ENCODE measurements at regions not wholly inside any gene's neighbourhood (a gene's known extent, or its start where the extent isn't known, plus 50 kb on each side); places are given as distances from the start of the nearest gene placed in this dataset.

DNA sequence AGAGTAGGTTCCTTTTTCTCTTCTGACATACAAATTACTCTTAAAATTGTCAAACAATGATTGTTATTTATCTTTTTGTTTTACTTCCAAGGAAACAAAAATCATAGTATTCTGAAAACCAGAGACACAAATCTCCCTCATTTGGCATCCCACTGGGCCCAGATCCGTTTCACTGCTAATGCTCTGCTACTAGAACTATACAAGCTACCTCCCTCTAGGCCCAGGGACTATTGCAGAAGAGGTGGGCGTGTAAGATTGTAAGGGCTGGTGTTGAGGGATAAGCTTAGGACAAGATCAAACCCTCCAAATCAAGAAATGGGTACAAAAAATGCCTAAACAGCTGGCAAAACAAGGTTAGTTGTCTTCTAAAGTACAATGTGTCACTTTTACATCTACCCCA is 928.9 kb upstream of the CDH10 start:
- no peak for TF ChIP-seq CTCF (IDR thresholded peaks at IDR 0.05; ENCODE audit: extremely low read depth, missing control alignments)
- no peak for DNase-seq (ENCODE audit: low spot score)

DNA sequence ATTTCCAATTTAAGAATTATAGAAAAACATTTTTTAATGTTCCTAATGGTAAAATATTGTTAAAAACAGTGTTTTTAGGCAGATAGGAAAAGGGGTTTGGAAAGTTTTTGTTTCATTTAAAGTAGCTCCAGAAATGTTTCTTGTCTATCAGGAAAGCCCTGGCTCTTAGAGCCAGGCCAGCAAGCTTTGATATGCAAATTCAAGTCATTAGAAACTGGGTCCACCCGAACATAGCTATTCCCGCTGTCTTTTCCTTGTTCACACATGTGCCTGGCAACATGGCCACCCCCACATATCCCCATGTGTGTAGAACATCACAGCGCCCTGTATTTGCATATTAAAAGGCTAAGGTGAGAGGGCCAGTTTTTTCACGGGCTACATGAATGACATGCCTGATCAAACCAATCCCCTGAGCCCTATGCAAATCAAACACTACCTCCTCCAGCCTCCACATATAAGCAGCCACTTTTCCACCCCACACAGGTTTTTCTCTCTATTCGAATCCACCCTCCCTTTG is 925.3 kb upstream of the CDH10 start:
- no peak for TF ChIP-seq CTCF (IDR thresholded peaks at IDR 0.05; ENCODE audit: extremely low read depth, missing control alignments)
- no peak for DNase-seq (ENCODE audit: low spot score)

DNA sequence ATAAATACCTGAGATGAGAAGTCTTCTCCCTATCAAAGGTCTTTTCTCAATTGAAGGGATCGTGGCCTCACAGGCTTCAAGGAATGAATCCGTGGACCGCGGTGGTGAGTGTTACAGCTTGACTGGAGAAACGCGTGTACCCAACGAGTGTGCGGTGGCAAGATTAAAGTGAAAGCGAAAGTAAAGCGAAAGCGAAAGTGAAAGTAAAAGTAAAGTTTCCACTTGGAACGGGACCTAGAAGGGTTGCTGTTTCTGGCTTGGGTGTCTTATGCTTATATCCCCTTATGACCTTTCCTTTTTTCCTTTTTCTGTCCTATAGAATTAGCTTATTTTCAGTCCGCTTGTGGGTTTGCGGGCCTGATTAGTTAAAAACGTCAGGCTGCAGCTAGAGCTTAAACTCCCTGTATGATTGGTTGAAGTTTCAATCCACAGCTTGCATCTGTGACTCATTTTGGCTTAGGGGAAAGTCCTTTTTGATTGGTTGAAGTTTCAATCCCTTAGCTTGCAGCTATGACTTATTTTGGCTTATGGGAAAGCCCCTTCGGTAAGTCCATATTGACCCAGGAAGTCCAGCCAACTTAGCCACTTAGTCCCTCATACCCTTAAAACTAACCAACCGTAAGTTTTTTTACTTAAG is 924.3 kb upstream of the CDH10 start:
- no peak for TF ChIP-seq CTCF (IDR thresholded peaks at IDR 0.05; ENCODE audit: extremely low read depth, missing control alignments)
- DNase-seq (ENCODE audit: low spot score) = no peak

DNA sequence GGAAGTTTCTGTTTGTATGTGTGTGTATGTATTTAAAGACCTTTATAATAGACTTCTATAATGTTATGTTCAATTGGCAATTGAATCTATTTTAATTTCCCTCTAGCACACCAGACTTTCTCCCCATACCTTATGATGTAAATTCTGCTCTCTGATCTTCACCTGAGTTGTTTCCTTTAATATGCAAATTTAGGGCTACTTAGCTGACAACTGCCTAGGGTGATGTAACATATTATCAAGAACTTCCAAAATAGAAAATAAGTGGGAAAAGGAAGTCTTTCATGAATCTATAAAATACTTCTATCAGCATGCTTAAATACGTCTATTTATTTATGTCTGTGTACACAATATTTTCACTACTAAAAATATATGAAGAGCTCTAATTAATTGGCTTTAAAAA is 923.5 kb upstream of the CDH10 start:
- TF ChIP-seq CTCF (IDR thresholded peaks at IDR 0.05; ENCODE audit: extremely low read depth, missing control alignments) = no peak
- no peak for DNase-seq (ENCODE audit: low spot score)

DNA sequence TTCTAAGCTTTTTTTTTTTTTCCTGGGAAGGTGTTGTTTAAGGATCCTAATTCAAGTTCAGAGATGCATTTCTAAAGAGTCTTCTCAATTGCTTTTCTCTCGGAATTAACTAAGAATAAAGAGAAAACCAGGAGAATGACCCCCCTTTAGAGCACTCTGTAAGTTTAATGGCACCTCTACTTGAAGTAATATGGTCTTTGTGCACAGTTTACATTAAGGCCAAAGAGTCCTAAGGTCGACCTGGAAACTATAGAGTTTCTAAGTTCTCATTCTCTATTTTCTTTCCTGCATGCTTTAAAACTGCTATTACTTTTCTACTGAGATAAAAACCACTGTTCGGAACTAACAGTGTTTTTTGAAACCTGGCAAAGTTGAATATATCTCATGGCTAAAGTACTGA is 923.1 kb upstream of the CDH10 start:
- TF ChIP-seq CTCF (IDR thresholded peaks at IDR 0.05; ENCODE audit: extremely low read depth, missing control alignments) = no peak
- DNase-seq (ENCODE audit: low spot score) = no peak

GRCh38 chr5:25562656-25563055 is 917.9 kb upstream of the CDH10 start:
- no peak for DNase-seq (ENCODE audit: low spot score)
- no peak for TF ChIP-seq CTCF (IDR thresholded peaks at IDR 0.05; ENCODE audit: extremely low read depth, missing control alignments)

- TF ChIP-seq CTCF (IDR thresholded peaks at IDR 0.05; ENCODE audit: extremely low read depth, missing control alignments) = no peak
- no peak for DNase-seq (ENCODE audit: low spot score)
These were observed 909.3 kb upstream of the CDH10 start for GRCh38 chr5:25554077-25554476.

Data from GM20000 (cell line).